ENCODE measurements at regions not wholly inside any gene's neighbourhood (a gene's known extent, or its start where the extent isn't known, plus 50 kb on each side); places are given as distances from the start of the nearest gene placed in this dataset.

GRCh38 chr6:121896771-121897170, 461.3 kb downstream of the GJA1 start:
- no peak overlapping the region for H3K4me3 ChIP-seq (ENCODE audit: low read depth, low read length)
- TF ChIP-seq CTCF (IDR thresholded peaks at IDR 0.05; ENCODE audit: borderline replicate concordance, insufficient read depth, low read depth, low read length), result no peak

- H3K4me3 ChIP-seq (ENCODE audit: low read depth, low read length), result no peak overlapping the region
- no peak for TF ChIP-seq CTCF (IDR thresholded peaks at IDR 0.05; ENCODE audit: borderline replicate concordance, insufficient read depth, low read depth, low read length)
Observed at GRCh38 chr6:121897337-121897760, 461.9 kb downstream of the GJA1 start.

- H3K4me3 ChIP-seq (ENCODE audit: low read depth, low read length), result no peak overlapping the region
- TF ChIP-seq CTCF (IDR thresholded peaks at IDR 0.05; ENCODE audit: borderline replicate concordance, insufficient read depth, low read depth, low read length), result no peak
Observed at GRCh38 chr6:121901432-121901831, 466.0 kb downstream of the GJA1 start.

GRCh38 chr6:121904559-121904958, 469.1 kb downstream of the GJA1 start:
- TF ChIP-seq CTCF (IDR thresholded peaks at IDR 0.05; ENCODE audit: borderline replicate concordance, insufficient read depth, low read depth, low read length), result no peak
- H3K4me3 ChIP-seq (ENCODE audit: low read depth, low read length), result no peak overlapping the region

GRCh38 chr6:121912905-121913304, 477.5 kb downstream of the GJA1 start:
- no peak for TF ChIP-seq CTCF (IDR thresholded peaks at IDR 0.05; ENCODE audit: borderline replicate concordance, insufficient read depth, low read depth, low read length)
- H3K4me3 ChIP-seq (ENCODE audit: low read depth, low read length), result no peak overlapping the region

GRCh38 chr6:121917263-121917829, 481.9 kb downstream of the GJA1 start:
- TF ChIP-seq CTCF (IDR thresholded peaks at IDR 0.05; ENCODE audit: borderline replicate concordance, insufficient read depth, low read depth, low read length), result no peak
- no peak overlapping the region for H3K4me3 ChIP-seq (ENCODE audit: low read depth, low read length)

- no peak for TF ChIP-seq CTCF (IDR thresholded peaks at IDR 0.05; ENCODE audit: borderline replicate concordance, insufficient read depth, low read depth, low read length)
- no peak overlapping the region for H3K4me3 ChIP-seq (ENCODE audit: low read depth, low read length)
Observed at GRCh38 chr6:121917834-121918559, 481.5 kb upstream of the HSF2 start.
